A549 (cell line): ENCODE measurements at regions not wholly inside any gene's neighbourhood (a gene's known extent, or its start where the extent isn't known, plus 50 kb on each side); places are given as distances from the start of the nearest gene placed in this dataset.

ENCODE experiments used
- ATAC-seq, 2 experiments: fragments of 200-7000 bp in 1 of 2; fragments of >200 bp in 1 of 2; cut with Nextera tagmentation in 1 of 2; cut with Tn5 transposase in 1 of 2; 3 replicates each; pipeline versions ENCODE4 v1.8.0 to v1.9.1; 2018 to 2020; ENCODE audit warnings: mild to moderate bottlenecking in 1 of 2, moderate library complexity in 1 of 2
- CTCF ChIA-PET: fragments of 300-600 bp; sonication (Branson Sonifier 250); formaldehyde crosslinking; extraction: SDS; loops from one replicate; lab custom pipeline; 2021; ENCODE audit warnings: antibody characterized with exemption, inconsistent platforms; lab: Yijun Ruan, JAX
- POLR2A ChIA-PET: fragments of 350-600 bp; formaldehyde crosslinking; extraction: SDS; loops from one replicate; lab custom pipeline; 2021; ENCODE audit warnings: antibody characterized with exemption, inconsistent platforms; lab: Yijun Ruan, JAX
- DNase-seq, 2 experiments: peaks; one replicate each; pipeline versions ENCODE4 v3.0.0 to v3.0.0-alpha.2; 2011 to 2016; ENCODE audit warnings: low read depth in 1 of 2, low spot score in 1 of 2
- FAIRE-seq: peaks from 2 replicates; lab custom pipeline; 2011; peaks lifted over from hg19 to GRCh38; lab: Jason Lieb, UNC
- H3K27ac ChIP-seq, 2 experiments: fragments of >200 bp; sonication (Bioruptor Twin); formaldehyde crosslinking; 3 replicates each; pipeline ENCODE4 v1.5.1; 2016 to 2017
- H3K4me1 ChIP-seq: fragments of >200 bp; sonication (Bioruptor Twin); formaldehyde crosslinking; 3 replicates; pipeline ENCODE4 v1.6.1; 2016
- H3K4me2 ChIP-seq: fragments of >200 bp; sonication (Bioruptor Twin); formaldehyde crosslinking; 3 replicates; pipeline ENCODE4 v1.6.1; 2016
- H3K4me3 ChIP-seq: fragments of >200 bp; sonication (Bioruptor Twin); formaldehyde crosslinking; 3 replicates; pipeline ENCODE4 v1.5.1; 2016
- H3K9me3 ChIP-seq: fragments of >200 bp; sonication (Bioruptor Twin); formaldehyde crosslinking; 3 replicates; pipeline ENCODE4 v1.6.1; 2016
- CBX8 ChIP-seq: fragments of 200-600 bp; sonication (generic); IDR thresholded peaks from 2 replicates; pipeline ENCODE4 v1.6.1; 2016
- CEBPB ChIP-seq, 2 experiments: fragments of >200 bp in 1 of 2; sonication (Bioruptor Twin) in 1 of 2; formaldehyde crosslinking in 1 of 2; IDR thresholded peaks; 2 replicates each; pipeline ENCODE4 v1.6.1; 2012 to 2016
- CHD2 ChIP-seq: fragments of 150-350 bp; IDR thresholded peaks from 2 replicates; pipeline ENCODE4 v1.6.1; 2014; ENCODE audit warnings: low read length; ENCODE audit not compliant: partially characterized antibody
- CHD4 ChIP-seq: fragments of 200-600 bp; sonication (generic); IDR thresholded peaks from 2 replicates; pipeline ENCODE4 v1.6.1; 2016; ENCODE audit warnings: antibody characterized with exemption, mild to moderate bottlenecking, borderline replicate concordance
- EHF ChIP-seq: fragments of 250-450 bp; sonication (Bioruptor Pico); IDR thresholded peaks from 2 replicates; pipeline ENCODE4 v1.5.0; 2020; ENCODE audit warnings: mild to moderate bottlenecking
- EP300 ChIP-seq, 2 experiments: fragments of >200 bp; sonication (Bioruptor Twin); formaldehyde crosslinking; IDR thresholded peaks; 2 replicates in 1 of 2; 3 replicates in 1 of 2; pipeline ENCODE4 v1.6.1; 2016 to 2017
- FOSB ChIP-seq: fragments of 250-450 bp; sonication (Bioruptor Pico); IDR thresholded peaks from 2 replicates; pipeline ENCODE4 v1.5.0; 2020; ENCODE audit warnings: mild to moderate bottlenecking, moderate library complexity
- GATA3 ChIP-seq: IDR thresholded peaks from 2 replicates; pipeline ENCODE4 v1.6.1; 2012; ENCODE audit warnings: borderline replicate concordance
- HOXA7 ChIP-seq: fragments of 250-450 bp; sonication (Bioruptor Pico); IDR thresholded peaks from 2 replicates; pipeline ENCODE4 v1.5.0; 2020; ENCODE audit warnings: mild to moderate bottlenecking, moderate library complexity
- HOXB13 ChIP-seq: fragments of 250-450 bp; sonication (Bioruptor Pico); IDR thresholded peaks from 2 replicates; pipeline ENCODE4 v1.5.0; 2020; ENCODE audit warnings: low read depth, mild to moderate bottlenecking, moderate library complexity
- HOXB5 ChIP-seq: fragments of 250-450 bp; sonication (Bioruptor Pico); IDR thresholded peaks from 2 replicates; pipeline ENCODE4 v1.5.0; 2020; ENCODE audit warnings: mild to moderate bottlenecking, moderate library complexity
- KDM5A ChIP-seq: fragments of 200-600 bp; sonication (generic); IDR thresholded peaks from 2 replicates; pipeline ENCODE4 v1.6.1; 2016; ENCODE audit warnings: antibody characterized with exemption, mild to moderate bottlenecking
- MYC ChIP-seq: IDR thresholded peaks from 2 replicates; pipeline ENCODE4 v1.6.1; 2012; ENCODE audit warnings: mild to moderate bottlenecking, inconsistent platforms, low read length, improper control_type of control experiment, borderline replicate concordance
- NFE2L2 ChIP-seq: fragments of 150-350 bp; conservative IDR thresholded peaks from 2 replicates; pipeline ENCODE4 v1.6.1; 2014; ENCODE audit warnings: low read length
- PHF8 ChIP-seq: fragments of 200-600 bp; sonication (generic); IDR thresholded peaks from 2 replicates; pipeline ENCODE4 v1.6.1; 2016; ENCODE audit warnings: low read depth, mild to moderate bottlenecking, antibody characterized with exemption, moderate library complexity, borderline replicate concordance
- RNF2 ChIP-seq: fragments of 200-600 bp; sonication (generic); IDR thresholded peaks from 2 replicates; pipeline ENCODE4 v1.6.1; 2016; ENCODE audit warnings: low read depth, mild to moderate bottlenecking, antibody characterized with exemption, moderate library complexity, borderline replicate concordance
- TP53 ChIP-seq: fragments of 250-450 bp; sonication (Bioruptor Pico); IDR thresholded peaks from 2 replicates; pipeline ENCODE4 v1.5.0; 2021; ENCODE audit warnings: mild to moderate bottlenecking, moderate library complexity
- ZFP36 ChIP-seq: fragments of 450-650 bp; IDR thresholded peaks from 2 replicates; pipeline ENCODE4 v1.6.1; 2014; ENCODE audit warnings: borderline replicate concordance; ENCODE audit not compliant: partially characterized antibody
- WGBS: methylation state at CpG from one replicate; pipeline ENCODE4 v1.1.6; 2017; ENCODE audit errors: missing lambda C conversion rate; 5-methylcytosine and 5-hydroxymethylcytosine counted together
- TF ChIP-seq, protein P1 (sequence below): fragments of 200-600 bp; sonication (generic); IDR thresholded peaks from 2 replicates; pipeline ENCODE4 v1.6.1; 2016; ENCODE audit warnings: antibody characterized with exemption, mild to moderate bottlenecking, moderate library complexity
- TF ChIP-seq, protein P2 (sequence below): fragments of 450-650 bp; IDR thresholded peaks from 2 replicates; pipeline ENCODE4 v1.6.1; 2014; ENCODE audit warnings: antibody characterized with exemption
- TF ChIP-seq, protein P3 (sequence below): IDR thresholded peaks from 2 replicates; pipeline ENCODE4 v1.6.1; 2012
- TF ChIP-seq, protein P4 (sequence below): fragments of 150-350 bp; IDR thresholded peaks from 2 replicates; pipeline ENCODE4 v1.6.1; 2014; ENCODE audit warnings: low read depth, mild to moderate bottlenecking, low read length
- TF ChIP-seq, protein P5 (sequence below): fragments of >200 bp; sonication (Bioruptor Twin); formaldehyde crosslinking; IDR thresholded peaks from 2 replicates; pipeline ENCODE4 v1.6.1; 2016
- TF ChIP-seq, protein P6 (sequence below): fragments of >200 bp; sonication (Bioruptor Twin); formaldehyde crosslinking; IDR thresholded peaks from 3 replicates; pipeline ENCODE4 v1.6.1; 2016
- TF ChIP-seq, protein P7 (sequence below): fragments of 250-450 bp; sonication (Bioruptor Pico); IDR thresholded peaks from 2 replicates; pipeline ENCODE4 v1.5.0; 2020; ENCODE audit warnings: low read depth, mild to moderate bottlenecking, moderate library complexity

DNA sequence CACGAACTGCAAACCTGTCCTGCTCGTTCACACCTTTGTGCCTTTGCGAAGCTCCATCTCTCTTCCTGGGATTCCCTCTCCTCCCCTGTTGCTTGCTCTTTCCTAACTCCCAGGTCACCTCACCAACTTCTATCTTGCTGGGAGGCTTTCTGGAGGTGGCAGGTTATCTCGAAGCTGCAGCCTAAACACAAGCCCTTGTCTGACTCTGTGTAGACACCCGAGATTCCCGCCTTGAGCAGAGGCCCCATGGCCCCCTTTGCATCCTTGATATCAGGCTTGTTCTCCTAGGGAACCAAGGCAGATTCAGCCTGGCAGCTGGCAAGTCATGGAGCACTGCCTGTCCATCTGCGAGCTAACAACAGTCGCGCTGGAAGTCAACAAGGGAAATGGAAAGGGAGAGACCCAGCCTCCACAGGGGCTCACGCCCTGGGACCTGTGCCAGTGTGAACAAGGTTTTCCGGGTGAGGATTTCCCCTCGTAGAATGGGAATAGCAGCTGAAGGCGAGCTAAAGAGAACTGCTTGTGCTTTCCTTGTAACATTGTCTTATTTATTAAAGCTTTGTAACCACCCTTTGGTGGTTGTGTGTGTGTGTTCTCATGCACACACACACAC, 109.5 kb upstream of the JUN start (continued):
- TF ChIP-seq, protein P1, sequence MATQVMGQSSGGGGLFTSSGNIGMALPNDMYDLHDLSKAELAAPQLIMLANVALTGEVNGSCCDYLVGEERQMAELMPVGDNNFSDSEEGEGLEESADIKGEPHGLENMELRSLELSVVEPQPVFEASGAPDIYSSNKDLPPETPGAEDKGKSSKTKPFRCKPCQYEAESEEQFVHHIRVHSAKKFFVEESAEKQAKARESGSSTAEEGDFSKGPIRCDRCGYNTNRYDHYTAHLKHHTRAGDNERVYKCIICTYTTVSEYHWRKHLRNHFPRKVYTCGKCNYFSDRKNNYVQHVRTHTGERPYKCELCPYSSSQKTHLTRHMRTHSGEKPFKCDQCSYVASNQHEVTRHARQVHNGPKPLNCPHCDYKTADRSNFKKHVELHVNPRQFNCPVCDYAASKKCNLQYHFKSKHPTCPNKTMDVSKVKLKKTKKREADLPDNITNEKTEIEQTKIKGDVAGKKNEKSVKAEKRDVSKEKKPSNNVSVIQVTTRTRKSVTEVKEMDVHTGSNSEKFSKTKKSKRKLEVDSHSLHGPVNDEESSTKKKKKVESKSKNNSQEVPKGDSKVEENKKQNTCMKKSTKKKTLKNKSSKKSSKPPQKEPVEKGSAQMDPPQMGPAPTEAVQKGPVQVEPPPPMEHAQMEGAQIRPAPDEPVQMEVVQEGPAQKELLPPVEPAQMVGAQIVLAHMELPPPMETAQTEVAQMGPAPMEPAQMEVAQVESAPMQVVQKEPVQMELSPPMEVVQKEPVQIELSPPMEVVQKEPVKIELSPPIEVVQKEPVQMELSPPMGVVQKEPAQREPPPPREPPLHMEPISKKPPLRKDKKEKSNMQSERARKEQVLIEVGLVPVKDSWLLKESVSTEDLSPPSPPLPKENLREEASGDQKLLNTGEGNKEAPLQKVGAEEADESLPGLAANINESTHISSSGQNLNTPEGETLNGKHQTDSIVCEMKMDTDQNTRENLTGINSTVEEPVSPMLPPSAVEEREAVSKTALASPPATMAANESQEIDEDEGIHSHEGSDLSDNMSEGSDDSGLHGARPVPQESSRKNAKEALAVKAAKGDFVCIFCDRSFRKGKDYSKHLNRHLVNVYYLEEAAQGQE: no peak
- TF ChIP-seq, protein P2, sequence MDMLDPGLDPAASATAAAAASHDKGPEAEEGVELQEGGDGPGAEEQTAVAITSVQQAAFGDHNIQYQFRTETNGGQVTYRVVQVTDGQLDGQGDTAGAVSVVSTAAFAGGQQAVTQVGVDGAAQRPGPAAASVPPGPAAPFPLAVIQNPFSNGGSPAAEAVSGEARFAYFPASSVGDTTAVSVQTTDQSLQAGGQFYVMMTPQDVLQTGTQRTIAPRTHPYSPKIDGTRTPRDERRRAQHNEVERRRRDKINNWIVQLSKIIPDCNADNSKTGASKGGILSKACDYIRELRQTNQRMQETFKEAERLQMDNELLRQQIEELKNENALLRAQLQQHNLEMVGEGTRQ: no peak
- TF ChIP-seq CHD4: no peak
- TF ChIP-seq GATA3: no peak
- TF ChIP-seq, all 56 proteins: peak for 0

DNA sequence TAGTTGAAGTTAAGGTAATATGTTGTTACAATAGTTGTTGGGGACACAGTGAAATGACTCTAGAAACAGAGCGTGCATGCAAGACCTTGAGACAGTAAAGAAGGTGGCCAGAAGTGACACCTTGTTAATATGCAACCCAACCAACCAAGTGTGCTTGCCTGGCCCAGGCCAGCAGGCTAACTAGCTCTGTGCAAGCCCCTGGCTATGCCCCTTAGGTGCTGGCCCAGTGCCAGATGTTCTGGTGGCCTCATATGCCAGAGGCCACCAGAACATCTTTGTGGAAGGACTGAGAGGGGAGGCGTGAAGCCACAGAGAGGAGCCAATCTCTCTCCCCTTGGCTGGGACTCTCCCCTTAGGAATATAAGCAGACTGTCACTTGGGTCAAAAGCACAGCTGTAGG, 111.2 kb upstream of the JUN start:
- ATAC-seq (no peak), DNase-seq (no peak), FAIRE-seq (no peak)
- H3K4me2 ChIP-seq: no peak overlapping the region
- no peak for TF ChIP-seq EP300 (IDR thresholded peaks at IDR 0.05)
- no peak for TF ChIP-seq HOXA7 (CRISPR knock-in tag)
- no peak for TF ChIP-seq FOSB
- TF ChIP-seq HOXB5 (CRISPR knock-in tag): no peak
- TF ChIP-seq, protein P3, sequence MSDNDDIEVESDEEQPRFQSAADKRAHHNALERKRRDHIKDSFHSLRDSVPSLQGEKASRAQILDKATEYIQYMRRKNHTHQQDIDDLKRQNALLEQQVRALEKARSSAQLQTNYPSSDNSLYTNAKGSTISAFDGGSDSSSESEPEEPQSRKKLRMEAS: no peak
- TF ChIP-seq, protein P4, sequence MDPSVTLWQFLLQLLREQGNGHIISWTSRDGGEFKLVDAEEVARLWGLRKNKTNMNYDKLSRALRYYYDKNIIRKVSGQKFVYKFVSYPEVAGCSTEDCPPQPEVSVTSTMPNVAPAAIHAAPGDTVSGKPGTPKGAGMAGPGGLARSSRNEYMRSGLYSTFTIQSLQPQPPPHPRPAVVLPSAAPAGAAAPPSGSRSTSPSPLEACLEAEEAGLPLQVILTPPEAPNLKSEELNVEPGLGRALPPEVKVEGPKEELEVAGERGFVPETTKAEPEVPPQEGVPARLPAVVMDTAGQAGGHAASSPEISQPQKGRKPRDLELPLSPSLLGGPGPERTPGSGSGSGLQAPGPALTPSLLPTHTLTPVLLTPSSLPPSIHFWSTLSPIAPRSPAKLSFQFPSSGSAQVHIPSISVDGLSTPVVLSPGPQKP: no peak
- TF ChIP-seq RNF2: no peak
- no peak for TF ChIP-seq GATA3
- no peak for TF ChIP-seq HOXB13
- TF ChIP-seq, protein P5, sequence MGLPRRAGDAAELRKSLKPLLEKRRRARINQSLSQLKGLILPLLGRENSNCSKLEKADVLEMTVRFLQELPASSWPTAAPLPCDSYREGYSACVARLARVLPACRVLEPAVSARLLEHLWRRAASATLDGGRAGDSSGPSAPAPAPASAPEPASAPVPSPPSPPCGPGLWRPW: no peak
- H3K4me3 ChIP-seq: no peak overlapping the region
- peak overlapping the region in 1 of 2 experiments; percentile 76; a peak in 3 of 6 replicates for H3K27ac ChIP-seq
- H3K9me3 ChIP-seq: no peaks in the 10 kb centered on the region
- H3K4me1 ChIP-seq: peaks cover 26% of the 10 kb centered on the region
- CTCF ChIA-PET: interaction anchor here (1.7 kb wide), 1 partner anchor 17 kb away, joined by 5 read pairs; no protein-coding TSS in a partner anchor
- POLR2A ChIA-PET: no interaction called here
- 81% methylated on average over 2 of the region's 2 CpGs for WGBS

DNA sequence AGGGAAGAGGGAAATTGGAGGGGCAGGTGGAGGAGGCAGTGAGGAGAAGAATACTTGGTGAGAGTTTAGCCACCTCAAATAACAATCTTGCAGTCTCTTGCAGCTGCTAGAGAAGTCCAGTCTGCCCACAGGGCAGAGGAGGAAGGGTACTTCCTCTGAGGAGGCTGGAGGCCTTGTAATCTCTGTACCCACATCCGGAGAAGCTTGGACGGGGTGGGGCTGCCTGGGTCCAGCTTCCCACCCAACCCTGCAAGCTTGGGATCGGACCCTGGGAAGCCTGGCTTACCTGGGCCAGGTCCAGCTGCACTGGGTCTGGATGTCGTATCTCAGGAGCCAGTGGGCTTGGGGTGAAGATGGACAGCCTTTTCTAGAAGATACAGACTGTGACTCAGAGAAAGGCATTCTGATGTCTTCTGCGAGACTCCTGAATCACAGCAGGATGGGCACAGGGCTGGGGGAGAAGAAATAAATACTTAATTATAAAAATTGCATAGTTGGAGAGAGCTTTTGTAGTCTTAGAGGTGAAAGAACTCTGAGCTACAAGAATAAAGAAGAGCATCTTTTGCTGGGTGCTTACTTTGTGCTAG, 111.8 kb upstream of the JUN start:
- H3K4me1 ChIP-seq: peaks cover 27% of the 10 kb centered on the region
- no peak overlapping the region for H3K4me2 ChIP-seq
- peak overlapping the region in 1 of 2 experiments; percentile 76; a peak in 3 of 6 replicates for H3K27ac ChIP-seq
- ATAC-seq (peak in 1 of 2 experiments; percentile 39; a peak in 2 of 6 replicates), DNase-seq (no peak), FAIRE-seq (no peak)
- ChIA-PET POLR2A (no interaction called here), CTCF (interaction anchor here (1.7 kb wide), 1 partner anchor 18 kb away, joined by 5 read pairs; no protein-coding TSS in a partner anchor)
- H3K9me3 ChIP-seq: no peaks in the 10 kb centered on the region
- WGBS: 88% methylated on average over 3 of the region's 5 CpGs
- no peak overlapping the region for H3K4me3 ChIP-seq
- no peak for TF ChIP-seq CBX8
- no peak for TF ChIP-seq NFE2L2
- no peak for TF ChIP-seq KDM5A
- TF ChIP-seq ZFP36: no peak
- no peak for TF ChIP-seq CHD2
- TF ChIP-seq PHF8: no peak
- TF ChIP-seq MYC: no peak
- TF ChIP-seq, protein P6, sequence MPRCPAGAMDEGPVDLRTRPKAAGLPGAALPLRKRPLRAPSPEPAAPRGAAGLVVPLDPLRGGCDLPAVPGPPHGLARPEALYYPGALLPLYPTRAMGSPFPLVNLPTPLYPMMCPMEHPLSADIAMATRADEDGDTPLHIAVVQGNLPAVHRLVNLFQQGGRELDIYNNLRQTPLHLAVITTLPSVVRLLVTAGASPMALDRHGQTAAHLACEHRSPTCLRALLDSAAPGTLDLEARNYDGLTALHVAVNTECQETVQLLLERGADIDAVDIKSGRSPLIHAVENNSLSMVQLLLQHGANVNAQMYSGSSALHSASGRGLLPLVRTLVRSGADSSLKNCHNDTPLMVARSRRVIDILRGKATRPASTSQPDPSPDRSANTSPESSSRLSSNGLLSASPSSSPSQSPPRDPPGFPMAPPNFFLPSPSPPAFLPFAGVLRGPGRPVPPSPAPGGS: no peak
- TF ChIP-seq RNF2: no peak
- TF ChIP-seq CEBPB (IDR thresholded peaks at IDR 0.05): no peak
- no peak for TF ChIP-seq TP53 (CRISPR knock-in tag)
- no peak for TF ChIP-seq EHF (CRISPR knock-in tag)
- TF ChIP-seq, protein P7, sequence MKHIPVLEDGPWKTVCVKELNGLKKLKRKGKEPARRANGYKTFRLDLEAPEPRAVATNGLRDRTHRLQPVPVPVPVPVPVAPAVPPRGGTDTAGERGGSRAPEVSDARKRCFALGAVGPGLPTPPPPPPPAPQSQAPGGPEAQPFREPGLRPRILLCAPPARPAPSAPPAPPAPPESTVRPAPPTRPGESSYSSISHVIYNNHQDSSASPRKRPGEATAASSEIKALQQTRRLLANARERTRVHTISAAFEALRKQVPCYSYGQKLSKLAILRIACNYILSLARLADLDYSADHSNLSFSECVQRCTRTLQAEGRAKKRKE (CRISPR knock-in tag): no peak
